ENCODE measurements at regions not wholly inside any gene's neighbourhood (a gene's known extent, or its start where the extent isn't known, plus 50 kb on each side); places are given as distances from the start of the nearest gene placed in this dataset.
"Not testable (repeated sequence)": the region's sequence is repeated elsewhere in the genome, so short reads cannot be mapped to it uniquely, and the experiment has no call there.

- DNase-seq, result not testable (repeated sequence)
These were observed 102.8 kb upstream of the KCNMA1 start for GRCh38 chr10:77740396-77740795.

- DNase-seq, result no peak
These were observed 101.0 kb upstream of the KCNMA1 start for GRCh38 chr10:77738496-77739158.

- no peak for DNase-seq
These were observed 100.0 kb upstream of the KCNMA1 start for GRCh38 chr10:77737608-77738007.

- not testable (repeated sequence) for DNase-seq
These were observed 97.5 kb upstream of the KCNMA1 start for GRCh38 chr10:77735136-77735535.

- no peak for DNase-seq
These were observed 94.8 kb upstream of the KCNMA1 start for GRCh38 chr10:77732213-77733003.

- DNase-seq, result no peak
These were observed 89.9 kb upstream of the KCNMA1 start for GRCh38 chr10:77727481-77727880.

- no peak for DNase-seq
These were observed 89.1 kb upstream of the KCNMA1 start for GRCh38 chr10:77726732-77727131.

- DNase-seq, result no peak
These were observed 88.7 kb upstream of the KCNMA1 start for GRCh38 chr10:77726301-77726700.

- DNase-seq, result no peak
These were observed 87.2 kb upstream of the KCNMA1 start for GRCh38 chr10:77724820-77725219.

GRCh38 chr10:77723376-77723775, 85.8 kb upstream of the KCNMA1 start:
- DNase-seq, result no peak

- DNase-seq, result not testable (repeated sequence)
These were observed 85.3 kb upstream of the KCNMA1 start for GRCh38 chr10:77722956-77723355.

- DNase-seq, result no peak
These were observed 84.2 kb upstream of the KCNMA1 start for GRCh38 chr10:77721815-77722214.

- DNase-seq, result no peak
These were observed 81.3 kb upstream of the KCNMA1 start for GRCh38 chr10:77718957-77719356.

- DNase-seq, result not testable (repeated sequence)
These were observed 80.7 kb upstream of the KCNMA1 start for GRCh38 chr10:77718312-77718711.

GRCh38 chr10:77717336-77717735, 79.7 kb upstream of the KCNMA1 start:
- DNase-seq, result no peak

GRCh38 chr10:77716458-77717317, 79.1 kb upstream of the KCNMA1 start:
- no peak for DNase-seq

GRCh38 chr10:77715536-77715935, 77.9 kb upstream of the KCNMA1 start:
- DNase-seq, result no peak

- no peak for DNase-seq
These were observed 77.5 kb upstream of the KCNMA1 start for GRCh38 chr10:77715088-77715487.

- DNase-seq, result no peak
These were observed 76.1 kb upstream of the KCNMA1 start for GRCh38 chr10:77713521-77714280.

- DNase-seq, result no peak
These were observed 74.6 kb upstream of the KCNMA1 start for GRCh38 chr10:77712207-77712606.

- DNase-seq, result no peak
These were observed 74.1 kb upstream of the KCNMA1 start for GRCh38 chr10:77711683-77712049.

GRCh38 chr10:77710759-77711682, 73.4 kb upstream of the KCNMA1 start:
- DNase-seq, result peak; percentile 6
